Loucy (cell line): ENCODE measurements at regions not wholly inside any gene's neighbourhood (a gene's known extent, or its start where the extent isn't known, plus 50 kb on each side); places are given as distances from the start of the nearest gene placed in this dataset.

Experiments used
- CTCF ChIP-seq: fragments of 200-600 bp; sonication (generic); conservative IDR thresholded peaks from 2 replicates; pipeline ENCODE4 v1.5.1; 2014; ENCODE audit warnings: mild to moderate bottlenecking, antibody characterized with exemption, low read length
- EZH2phosphoT487 ChIP-seq: fragments of 200-600 bp; IDR thresholded peaks from 2 replicates; pipeline ENCODE4 v1.6.1; 2018; ENCODE audit warnings: antibody characterized with exemption, mild to moderate bottlenecking, moderate library complexity, borderline replicate concordance

GRCh38 chr14:25943329-25943728 is 654.5 kb downstream of the NOVA1 start:
- no peak for TF ChIP-seq CTCF
- TF ChIP-seq EZH2phosphoT487, result no peak
